ENCODE measurements at regions not wholly inside any gene's neighbourhood (a gene's known extent, or its start where the extent isn't known, plus 50 kb on each side); places are given as distances from the start of the nearest gene placed in this dataset.

DNA sequence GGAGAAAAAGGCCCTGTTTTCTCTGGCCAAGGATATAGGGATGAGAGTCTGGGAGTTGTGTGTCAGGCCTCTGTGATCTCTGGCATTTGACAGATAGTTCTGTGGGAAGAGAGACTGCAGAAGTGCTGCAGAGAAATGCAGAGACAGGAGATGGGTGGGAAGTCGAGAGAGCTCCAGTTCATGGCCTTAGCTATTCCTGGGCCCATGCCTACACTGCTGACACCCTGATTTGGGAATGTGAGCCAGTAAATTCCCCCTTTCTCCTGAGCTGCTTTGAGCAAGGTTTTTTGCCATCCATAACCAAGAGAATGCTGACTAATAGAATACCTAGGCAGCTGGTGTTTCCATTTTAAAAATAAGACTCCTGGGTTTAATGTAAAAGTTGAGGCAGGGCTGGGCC is 59.3 kb downstream of the EBLN2 start:
- no peak for DNase-seq (ENCODE audit: low read depth)
- Histone ChIP-seq H3K36me3 (ENCODE audit: control insufficient read depth, insufficient read depth, low read length) (no peaks in the 10 kb centered on the region), H3K27me3 (ENCODE audit: control insufficient read depth, insufficient read depth, low read length) (no peaks in the 10 kb centered on the region), H3K4me3 (ENCODE audit: low read depth, low read length) (no peak overlapping the region)
- FAIRE-seq, result no peak
- TF ChIP-seq, protein P1, sequence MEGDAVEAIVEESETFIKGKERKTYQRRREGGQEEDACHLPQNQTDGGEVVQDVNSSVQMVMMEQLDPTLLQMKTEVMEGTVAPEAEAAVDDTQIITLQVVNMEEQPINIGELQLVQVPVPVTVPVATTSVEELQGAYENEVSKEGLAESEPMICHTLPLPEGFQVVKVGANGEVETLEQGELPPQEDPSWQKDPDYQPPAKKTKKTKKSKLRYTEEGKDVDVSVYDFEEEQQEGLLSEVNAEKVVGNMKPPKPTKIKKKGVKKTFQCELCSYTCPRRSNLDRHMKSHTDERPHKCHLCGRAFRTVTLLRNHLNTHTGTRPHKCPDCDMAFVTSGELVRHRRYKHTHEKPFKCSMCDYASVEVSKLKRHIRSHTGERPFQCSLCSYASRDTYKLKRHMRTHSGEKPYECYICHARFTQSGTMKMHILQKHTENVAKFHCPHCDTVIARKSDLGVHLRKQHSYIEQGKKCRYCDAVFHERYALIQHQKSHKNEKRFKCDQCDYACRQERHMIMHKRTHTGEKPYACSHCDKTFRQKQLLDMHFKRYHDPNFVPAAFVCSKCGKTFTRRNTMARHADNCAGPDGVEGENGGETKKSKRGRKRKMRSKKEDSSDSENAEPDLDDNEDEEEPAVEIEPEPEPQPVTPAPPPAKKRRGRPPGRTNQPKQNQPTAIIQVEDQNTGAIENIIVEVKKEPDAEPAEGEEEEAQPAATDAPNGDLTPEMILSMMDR (IDR thresholded peaks at IDR 0.05; ENCODE audit: insufficient read depth, low read length, severe bottlenecking), result no peak

DNA sequence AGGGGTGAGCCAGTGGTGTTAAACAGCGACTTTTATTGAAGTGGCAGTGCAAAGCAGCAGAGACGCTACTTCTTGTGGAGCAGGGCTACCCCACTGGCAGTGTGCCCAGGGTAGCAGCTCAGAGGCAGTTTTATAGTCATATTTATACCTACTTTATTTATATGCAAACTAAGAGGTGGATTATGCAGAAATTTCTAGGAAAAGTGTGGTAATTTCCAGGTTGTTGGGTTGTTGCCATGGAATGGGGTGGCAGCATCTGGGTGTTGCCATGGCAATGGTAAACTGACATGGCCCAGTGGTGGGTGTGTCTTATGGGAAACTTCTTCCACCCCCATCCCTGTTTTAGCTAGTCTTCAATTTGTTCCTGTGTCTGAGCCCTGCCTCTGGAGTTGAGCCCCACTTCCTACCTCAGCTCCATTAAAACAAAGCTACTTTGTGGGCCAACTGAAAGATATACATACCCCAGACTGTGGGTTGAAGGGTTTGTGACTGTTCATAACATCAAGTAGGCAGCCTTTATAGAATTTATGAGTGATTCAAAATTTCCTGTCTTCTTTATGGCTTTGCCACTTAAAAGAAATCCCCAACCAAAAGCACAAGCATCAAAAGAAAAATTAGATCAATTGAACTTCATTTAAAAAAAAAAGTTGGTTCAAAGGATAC is 60.3 kb downstream of the EBLN2 start:
- Histone ChIP-seq H3K4me3 (ENCODE audit: low read depth, low read length) (no peak overlapping the region), H3K27me3 (ENCODE audit: control insufficient read depth, insufficient read depth, low read length) (no peaks in the 10 kb centered on the region), H3K36me3 (ENCODE audit: control insufficient read depth, insufficient read depth, low read length) (no peaks in the 10 kb centered on the region)
- TF ChIP-seq, protein P1 (IDR thresholded peaks at IDR 0.05; ENCODE audit: insufficient read depth, low read length, severe bottlenecking), result no peak
- DNase-seq (ENCODE audit: low read depth), result no peak
- no peak for FAIRE-seq

DNA sequence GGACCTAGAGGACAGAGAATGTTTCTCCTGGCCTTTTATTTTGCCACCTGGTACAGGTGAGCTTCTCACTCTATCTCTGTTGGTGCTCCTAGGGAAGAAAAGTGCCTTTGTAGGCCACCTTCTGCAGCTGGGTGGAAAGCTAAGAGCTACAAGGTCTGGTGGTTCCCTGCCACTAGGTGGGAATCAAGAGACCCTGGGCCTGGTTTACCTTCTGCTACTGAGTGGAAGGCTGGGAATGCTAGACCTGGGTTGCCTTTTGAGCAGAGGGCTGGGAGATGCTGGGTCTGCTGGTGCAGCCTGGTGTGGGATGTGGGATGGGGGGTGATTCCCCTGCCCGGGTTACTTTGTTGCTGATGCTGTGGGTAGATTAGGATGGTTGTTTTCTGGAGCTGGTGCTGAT is 72.6 kb downstream of the EBLN2 start:
- Histone ChIP-seq H3K36me3 (ENCODE audit: control insufficient read depth, insufficient read depth, low read length) (no peaks in the 10 kb centered on the region), H3K27me3 (ENCODE audit: control insufficient read depth, insufficient read depth, low read length) (no peaks in the 10 kb centered on the region), H3K4me3 (ENCODE audit: low read depth, low read length) (no peak overlapping the region)
- FAIRE-seq, result no peak
- TF ChIP-seq, protein P1 (IDR thresholded peaks at IDR 0.05; ENCODE audit: insufficient read depth, low read length, severe bottlenecking), result no peak
- DNase-seq (ENCODE audit: low read depth), result no peak

DNA sequence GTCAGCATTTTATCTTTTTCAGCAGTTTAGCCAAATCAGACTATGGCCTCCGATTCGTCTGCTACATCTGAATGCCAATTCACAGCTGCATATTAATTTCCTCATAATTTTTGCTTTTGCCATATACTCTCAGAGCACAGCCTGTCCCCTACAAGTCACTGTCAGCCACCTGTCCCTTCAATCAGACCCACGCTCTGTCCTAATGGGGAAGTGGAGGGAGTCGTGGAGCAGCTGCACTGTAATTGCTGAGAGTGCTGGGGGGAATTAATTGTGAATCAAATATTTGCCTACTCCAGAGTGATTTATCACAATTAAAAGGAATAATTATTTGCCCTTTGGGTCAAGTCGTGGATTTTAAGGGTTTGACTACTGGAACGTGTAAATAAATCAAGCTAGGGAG is 75.5 kb downstream of the EBLN2 start:
- Histone ChIP-seq H3K36me3 (ENCODE audit: control insufficient read depth, insufficient read depth, low read length) (no peaks in the 10 kb centered on the region), H3K4me3 (ENCODE audit: low read depth, low read length) (no peak overlapping the region), H3K27me3 (ENCODE audit: control insufficient read depth, insufficient read depth, low read length) (no peaks in the 10 kb centered on the region)
- no peak for FAIRE-seq
- TF ChIP-seq, protein P1 (IDR thresholded peaks at IDR 0.05; ENCODE audit: insufficient read depth, low read length, severe bottlenecking), result no peak
- DNase-seq (ENCODE audit: low read depth), result no peak

DNA sequence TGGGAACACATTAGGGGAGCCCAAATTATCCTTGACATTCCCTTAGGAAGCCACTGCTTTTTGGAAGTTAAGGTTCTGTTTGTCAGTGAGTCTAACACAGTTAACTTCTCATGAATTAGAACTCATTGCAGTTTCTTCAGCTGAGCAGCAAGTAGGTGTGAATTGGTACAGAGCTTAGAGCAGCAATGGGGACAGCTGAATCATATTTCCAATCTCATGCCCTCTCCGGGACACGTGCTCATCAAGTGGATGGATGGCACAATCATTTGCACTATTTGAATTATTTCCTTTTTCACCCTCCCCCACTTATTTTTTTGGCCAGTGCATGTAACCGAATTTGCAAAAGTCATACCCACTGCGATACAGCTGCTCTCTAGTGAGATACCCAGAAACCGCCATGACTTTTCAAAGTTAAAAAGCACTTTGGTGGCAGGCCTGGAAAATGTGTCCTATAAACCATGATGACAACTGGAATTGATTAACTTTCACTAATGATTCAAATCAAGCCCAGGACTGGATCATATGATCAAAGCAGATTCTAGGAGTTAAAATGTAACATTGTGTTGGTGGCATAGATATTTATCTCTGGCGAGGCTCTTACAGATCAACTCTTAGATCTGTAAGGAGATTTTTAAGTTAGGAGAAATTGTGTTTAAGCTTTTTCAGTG is 76.4 kb downstream of the EBLN2 start:
- FAIRE-seq, result no peak
- TF ChIP-seq, protein P1 (IDR thresholded peaks at IDR 0.05; ENCODE audit: insufficient read depth, low read length, severe bottlenecking), result no peak
- H3K27me3 ChIP-seq (ENCODE audit: control insufficient read depth, insufficient read depth, low read length), result no peaks in the 10 kb centered on the region

More for the DNA sequence above, 76.4 kb downstream of the EBLN2 start:
- Histone ChIP-seq H3K4me3 (ENCODE audit: low read depth, low read length) (no peak overlapping the region), H3K36me3 (ENCODE audit: control insufficient read depth, insufficient read depth, low read length) (no peaks in the 10 kb centered on the region)
- DNase-seq (ENCODE audit: low read depth), result no peak

Measured in bronchial epithelial cell (primary cell).